ENCODE measurements at regions not wholly inside any gene's neighbourhood (a gene's known extent, or its start where the extent isn't known, plus 50 kb on each side); places are given as distances from the start of the nearest gene placed in this dataset.

- BruUV-seq (replicated peaks) = no TSS peak
- no peak for ATAC-seq
- no peaks in the 10 kb centered on the region for H3K36me3 ChIP-seq (ENCODE audit: control insufficient read depth in 1 of 2, insufficient read depth in 2 of 2, low read length in 2 of 2)
- no peak overlapping the region for H3K4me3 ChIP-seq (replicated peaks in 1 of 2; ENCODE audit: low read depth in 1 of 2, low read length in 2 of 2)
- H4K20me1 ChIP-seq (ENCODE audit: insufficient read depth) = no peaks in the 10 kb centered on the region
- no peak overlapping the region for H3K27ac ChIP-seq (ENCODE audit: low read depth, low read length)
- intact Hi-C loops (cut with micrococcal nuclease) = no loop called here
- ChIA-PET CTCF (no interaction called here), POLR2A (no interaction called here), RAD21 (ENCODE audit: low non-redundant PET in 1 of 2, low total read pairs in 2 of 2, uncharacterized antibody in 2 of 2, unreplicated experiment in 2 of 2) (no interaction called here)
- H3K79me2 ChIP-seq (ENCODE audit: insufficient read depth, low read length) = no peaks in the 10 kb centered on the region
- H3K9me3 ChIP-seq (ENCODE audit: control insufficient read depth in 1 of 2, insufficient read depth in 1 of 2, low read depth in 1 of 2, low read length in 2 of 2) = no peaks in the 10 kb centered on the region
- DNase-seq (ENCODE audit: low read depth, low spot score) = no peak
- H3K9me2 ChIP-seq (ENCODE audit: insufficient read depth) = no peaks in the 10 kb centered on the region
- no peak overlapping the region for H3K4me2 ChIP-seq (ENCODE audit: low read length)
- H3K27me3 ChIP-seq (ENCODE audit: insufficient read depth, low read length) = no peaks in the 10 kb centered on the region
- no peaks in the 10 kb centered on the region for H3K4me1 ChIP-seq (ENCODE audit: control insufficient read depth in 1 of 2, insufficient read depth in 2 of 2, low read length in 2 of 2)
- H2AFZ ChIP-seq (ENCODE audit: low read depth, low read length, poor library complexity, severe bottlenecking) = no peak overlapping the region
- H3K9ac ChIP-seq (ENCODE audit: low read length) = no peak overlapping the region
- TF ChIP-seq FOSL1 (IDR thresholded peaks at IDR 0.05; ENCODE audit: low read depth) (no peak), ZNF274 (IDR thresholded peaks at IDR 0.05; ENCODE audit: low read depth, low read length) (no peak), EGR1 (IDR thresholded peaks at IDR 0.05; ENCODE audit: low read depth) (no peak), SP1 (IDR thresholded peaks at IDR 0.05; ENCODE audit: low read depth) (no peak), CBX3 (IDR thresholded peaks at IDR 0.05; ENCODE audit: low read depth) (no peak), EZH2 (IDR thresholded peaks at IDR 0.05) (no peak), JUND (IDR thresholded peaks at IDR 0.05) (no peak), ELF1 (IDR thresholded peaks at IDR 0.05; ENCODE audit: borderline replicate concordance, low read depth) (no peak), SIN3A (IDR thresholded peaks at IDR 0.05; ENCODE audit: low read depth) (no peak), ATF3 (IDR thresholded peaks at IDR 0.05) (no peak)
- TF ChIP-seq, protein P1, sequence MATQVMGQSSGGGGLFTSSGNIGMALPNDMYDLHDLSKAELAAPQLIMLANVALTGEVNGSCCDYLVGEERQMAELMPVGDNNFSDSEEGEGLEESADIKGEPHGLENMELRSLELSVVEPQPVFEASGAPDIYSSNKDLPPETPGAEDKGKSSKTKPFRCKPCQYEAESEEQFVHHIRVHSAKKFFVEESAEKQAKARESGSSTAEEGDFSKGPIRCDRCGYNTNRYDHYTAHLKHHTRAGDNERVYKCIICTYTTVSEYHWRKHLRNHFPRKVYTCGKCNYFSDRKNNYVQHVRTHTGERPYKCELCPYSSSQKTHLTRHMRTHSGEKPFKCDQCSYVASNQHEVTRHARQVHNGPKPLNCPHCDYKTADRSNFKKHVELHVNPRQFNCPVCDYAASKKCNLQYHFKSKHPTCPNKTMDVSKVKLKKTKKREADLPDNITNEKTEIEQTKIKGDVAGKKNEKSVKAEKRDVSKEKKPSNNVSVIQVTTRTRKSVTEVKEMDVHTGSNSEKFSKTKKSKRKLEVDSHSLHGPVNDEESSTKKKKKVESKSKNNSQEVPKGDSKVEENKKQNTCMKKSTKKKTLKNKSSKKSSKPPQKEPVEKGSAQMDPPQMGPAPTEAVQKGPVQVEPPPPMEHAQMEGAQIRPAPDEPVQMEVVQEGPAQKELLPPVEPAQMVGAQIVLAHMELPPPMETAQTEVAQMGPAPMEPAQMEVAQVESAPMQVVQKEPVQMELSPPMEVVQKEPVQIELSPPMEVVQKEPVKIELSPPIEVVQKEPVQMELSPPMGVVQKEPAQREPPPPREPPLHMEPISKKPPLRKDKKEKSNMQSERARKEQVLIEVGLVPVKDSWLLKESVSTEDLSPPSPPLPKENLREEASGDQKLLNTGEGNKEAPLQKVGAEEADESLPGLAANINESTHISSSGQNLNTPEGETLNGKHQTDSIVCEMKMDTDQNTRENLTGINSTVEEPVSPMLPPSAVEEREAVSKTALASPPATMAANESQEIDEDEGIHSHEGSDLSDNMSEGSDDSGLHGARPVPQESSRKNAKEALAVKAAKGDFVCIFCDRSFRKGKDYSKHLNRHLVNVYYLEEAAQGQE (IDR thresholded peaks at IDR 0.05; ENCODE audit: low read depth) = no peak
- TF ChIP-seq, protein P2, sequence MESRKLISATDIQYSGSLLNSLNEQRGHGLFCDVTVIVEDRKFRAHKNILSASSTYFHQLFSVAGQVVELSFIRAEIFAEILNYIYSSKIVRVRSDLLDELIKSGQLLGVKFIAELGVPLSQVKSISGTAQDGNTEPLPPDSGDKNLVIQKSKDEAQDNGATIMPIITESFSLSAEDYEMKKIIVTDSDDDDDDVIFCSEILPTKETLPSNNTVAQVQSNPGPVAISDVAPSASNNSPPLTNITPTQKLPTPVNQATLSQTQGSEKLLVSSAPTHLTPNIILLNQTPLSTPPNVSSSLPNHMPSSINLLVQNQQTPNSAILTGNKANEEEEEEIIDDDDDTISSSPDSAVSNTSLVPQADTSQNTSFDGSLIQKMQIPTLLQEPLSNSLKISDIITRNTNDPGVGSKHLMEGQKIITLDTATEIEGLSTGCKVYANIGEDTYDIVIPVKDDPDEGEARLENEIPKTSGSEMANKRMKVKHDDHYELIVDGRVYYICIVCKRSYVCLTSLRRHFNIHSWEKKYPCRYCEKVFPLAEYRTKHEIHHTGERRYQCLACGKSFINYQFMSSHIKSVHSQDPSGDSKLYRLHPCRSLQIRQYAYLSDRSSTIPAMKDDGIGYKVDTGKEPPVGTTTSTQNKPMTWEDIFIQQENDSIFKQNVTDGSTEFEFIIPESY (IDR thresholded peaks at IDR 0.05; ENCODE audit: extremely low read depth, insufficient replicate concordance, low read length) = no peak
Observed at GRCh38 chr10:62959553-62959952, 143.4 kb upstream of the EGR2 start.

Measured in HCT116 (cell line).